Esophagus (tissue), 2 donors: ENCODE measurements at regions not wholly inside any gene's neighbourhood (a gene's known extent, or its start where the extent isn't known, plus 50 kb on each side); places are given as distances from the start of the nearest gene placed in this dataset.
"Not testable (repeated sequence)": the region's sequence is repeated elsewhere in the genome, so short reads cannot be mapped to it uniquely, and the experiment has no call there.

Source experiments
- H3K27ac ChIP-seq, 2 donors: one replicate each; pipeline ENCODE4 v1.5.1; 2013; ENCODE audit warnings: low read depth in 2 of 2, mild to moderate bottlenecking in 2 of 2, inconsistent platforms in 1 of 2, low read length in 1 of 2, moderate library complexity in 1 of 2
- H3K27me3 ChIP-seq, 2 donors: one replicate each; pipeline ENCODE4 v1.6.1; 2013; ENCODE audit warnings: low read length in 2 of 2, control low read depth in 1 of 2, mild to moderate bottlenecking in 1 of 2; ENCODE audit not compliant: insufficient read depth in 2 of 2, control insufficient read depth in 1 of 2
- H3K36me3 ChIP-seq, 2 donors: one replicate each; pipeline ENCODE4 v1.6.1; 2013; ENCODE audit warnings: low read length in 1 of 2; ENCODE audit not compliant: control insufficient read depth in 2 of 2, insufficient read depth in 2 of 2
- H3K4me1 ChIP-seq, 2 donors: one replicate each; pipeline ENCODE4 v1.6.1; 2013; ENCODE audit warnings: low read length in 1 of 2; ENCODE audit not compliant: control insufficient read depth in 2 of 2, insufficient read depth in 2 of 2
- H3K4me3 ChIP-seq, 2 donors: one replicate each; pipeline ENCODE4 v1.5.1; 2013; ENCODE audit warnings: low read length in 2 of 2, mild to moderate bottlenecking in 2 of 2, low read depth in 1 of 2, moderate library complexity in 1 of 2
- H3K9me3 ChIP-seq, 2 donors: one replicate each; pipeline ENCODE4 v1.6.1; 2013; ENCODE audit warnings: mild to moderate bottlenecking in 2 of 2, low read depth in 1 of 2, low read length in 1 of 2, moderate library complexity in 1 of 2; ENCODE audit not compliant: control insufficient read depth in 2 of 2, insufficient read depth in 1 of 2
- WGBS, 2 donors: extraction: QIAGEN DNeasy Blood & Tissue Kit; methylation state at CpG; one replicate each; pipeline ENCODE4 v1.1.7; 2013; 5-methylcytosine and 5-hydroxymethylcytosine counted together
- donor health status: healthy with polysubstance abuse.
- donor health status: Bipolar disorder and iron deficiency.

- WGBS, 2 donors, result 88 to 89% methylated on average over 16 to 17 of the region's 17 CpGs
- no peak overlapping the region for H3K4me3 ChIP-seq
- H3K9me3 ChIP-seq, result no peaks in the 10 kb centered on the region
- no peaks in the 10 kb centered on the region for H3K27me3 ChIP-seq
- no peak overlapping the region for H3K27ac ChIP-seq
- no peaks in the 10 kb centered on the region for H3K36me3 ChIP-seq
- H3K4me1 ChIP-seq, result no peaks in the 10 kb centered on the region
Measured at GRCh38 chr3:194939949-194940770, 254.5 kb downstream of the FAM43A start.

- no peaks in the 10 kb centered on the region for H3K27me3 ChIP-seq
- WGBS, 2 donors, result 81% methylated on average over 9 of the region's 9 CpGs
- no peak overlapping the region for H3K4me3 ChIP-seq
- H3K4me1 ChIP-seq, result no peaks in the 10 kb centered on the region
- H3K27ac ChIP-seq, result no peak overlapping the region
- H3K9me3 ChIP-seq, result no peaks in the 10 kb centered on the region
- no peaks in the 10 kb centered on the region for H3K36me3 ChIP-seq
Measured at GRCh38 chr3:194941360-194941955, 255.8 kb downstream of the FAM43A start.

GRCh38 chr3:194941956-194942511 lies 256.4 kb downstream of the FAM43A start:
- H3K9me3 ChIP-seq, result no peaks in the 10 kb centered on the region
- H3K27me3 ChIP-seq, result no peaks in the 10 kb centered on the region
- H3K4me1 ChIP-seq, result no peaks in the 10 kb centered on the region
- no peak overlapping the region for H3K27ac ChIP-seq
- H3K4me3 ChIP-seq, result no peak overlapping the region
- WGBS, 2 donors, result 73% methylated on average over 9 of the region's 9 CpGs
- H3K36me3 ChIP-seq, result no peaks in the 10 kb centered on the region

GRCh38 chr3:194944526-194944925 lies 258.8 kb downstream of the FAM43A start:
- no peak overlapping the region for H3K4me3 ChIP-seq
- WGBS, 2 donors, result 95 to 96% methylated on average over 11 of the region's 11 CpGs
- no peaks in the 10 kb centered on the region for H3K36me3 ChIP-seq
- H3K9me3 ChIP-seq, result no peaks in the 10 kb centered on the region
- H3K27me3 ChIP-seq, result no peaks in the 10 kb centered on the region
- no peak overlapping the region for H3K27ac ChIP-seq
- H3K4me1 ChIP-seq, result no peaks in the 10 kb centered on the region

GRCh38 chr3:194945508-194945907 lies 259.8 kb downstream of the FAM43A start:
- H3K27ac ChIP-seq, result no peak overlapping the region
- no peaks in the 10 kb centered on the region for H3K36me3 ChIP-seq
- no peaks in the 10 kb centered on the region for H3K9me3 ChIP-seq
- H3K4me1 ChIP-seq, result no peaks in the 10 kb centered on the region
- 79 to 81% methylated on average over 11 to 13 of the region's 13 CpGs for WGBS, 2 donors
- H3K4me3 ChIP-seq, result no peak overlapping the region
- no peaks in the 10 kb centered on the region for H3K27me3 ChIP-seq

GRCh38 chr3:194946091-194946490 lies 260.4 kb downstream of the FAM43A start:
- Histone ChIP-seq H3K27ac (no peak overlapping the region), H3K4me1 (no peaks in the 10 kb centered on the region), H3K36me3 (no peaks in the 10 kb centered on the region), H3K9me3 (no peaks in the 10 kb centered on the region), H3K4me3 (no peak overlapping the region), H3K27me3 (no peaks in the 10 kb centered on the region)
- WGBS, 2 donors, result 79 to 85% methylated on average over 9 of the region's 9 CpGs

- no peak overlapping the region for H3K4me3 ChIP-seq
- H3K9me3 ChIP-seq, result no peaks in the 10 kb centered on the region
- 65 to 96% methylated on average over 3 of the region's 3 CpGs for WGBS, 2 donors
- no peak overlapping the region for H3K27ac ChIP-seq
- H3K36me3 ChIP-seq, result no peaks in the 10 kb centered on the region
- H3K4me1 ChIP-seq, result peaks cover 0 to 2% of the 10 kb centered on the region in 2 donors
- H3K27me3 ChIP-seq, result no peaks in the 10 kb centered on the region
Measured at GRCh38 chr3:194949592-194949991, 263.9 kb downstream of the FAM43A start.

- no peak overlapping the region for H3K27ac ChIP-seq
- no peaks in the 10 kb centered on the region for H3K9me3 ChIP-seq
- H3K4me3 ChIP-seq, result no peak overlapping the region
- 76 to 80% methylated on average over 18 of the region's 18 CpGs for WGBS, 2 donors
- peaks cover 0 to 2% of the 10 kb centered on the region in 2 donors for H3K4me1 ChIP-seq
- no peaks in the 10 kb centered on the region for H3K36me3 ChIP-seq
- H3K27me3 ChIP-seq, result no peaks in the 10 kb centered on the region
Measured at GRCh38 chr3:194950906-194951628, 265.4 kb downstream of the FAM43A start.

- 82 to 88% methylated on average over 9 of the region's 9 CpGs for WGBS, 2 donors
- not testable (repeated sequence) for H3K4me1 ChIP-seq, H3K36me3 ChIP-seq
Measured at GRCh38 chr3:194951629-194951920, 265.9 kb downstream of the FAM43A start.

More at GRCh38 chr3:194951629-194951920, 265.9 kb downstream of the FAM43A start:
- not testable (repeated sequence) for H3K27me3 ChIP-seq, H3K4me3 ChIP-seq, H3K27ac ChIP-seq, H3K9me3 ChIP-seq
